ENCODE measurements at regions not wholly inside any gene's neighbourhood (a gene's known extent, or its start where the extent isn't known, plus 50 kb on each side); places are given as distances from the start of the nearest gene placed in this dataset.

- TF ChIP-seq GTF2F1 (IDR thresholded peaks at IDR 0.05; ENCODE audit: borderline replicate concordance, low read depth, low read length): no peak
- TF ChIP-seq USF2 (IDR thresholded peaks at IDR 0.05; ENCODE audit: low read length): no peak
- no peak for TF ChIP-seq SUZ12 (IDR thresholded peaks at IDR 0.05; ENCODE audit: low read length)
- TF ChIP-seq POLR2A (IDR thresholded peaks at IDR 0.05; ENCODE audit: control extremely low read depth in 1 of 2, low read depth in 2 of 2, low read length in 2 of 2): no peak
- TF ChIP-seq CHD2 (IDR thresholded peaks at IDR 0.05; ENCODE audit: low read length): no peak
These were observed 56.7 kb upstream of the ZSWIM5 start (continued) for GRCh38 chr1:45263132-45263531.

Data from H1 (cell line).